Astrocyte (in vitro differentiated cells and primary cell): ENCODE measurements at regions not wholly inside any gene's neighbourhood (a gene's known extent, or its start where the extent isn't known, plus 50 kb on each side); places are given as distances from the start of the nearest gene placed in this dataset.

Source experiments
- DNase-seq: peaks from one replicate; pipeline ENCODE4 v3.0.0-alpha.2; 2010; ENCODE audit warnings: low read depth
- FAIRE-seq: peaks from 2 replicates; lab custom pipeline; 2011; peaks lifted over from hg19 to GRCh38; lab: Jason Lieb, UNC
- H2AFZ ChIP-seq: 2 replicates; pipeline ENCODE4 v1.6.0; 2012; ENCODE audit warnings: low read depth, low read length, inconsistent platforms
- H3K27ac ChIP-seq: 2 replicates; pipeline ENCODE4 v1.5.1; 2011; ENCODE audit warnings: low read depth, low read length, inconsistent platforms
- H3K27me3 ChIP-seq: 2 replicates; pipeline ENCODE4 v1.6.0; 2011; ENCODE audit warnings: low read length, inconsistent platforms; ENCODE audit not compliant: insufficient read depth
- H3K36me3 ChIP-seq: 2 replicates; pipeline ENCODE4 v1.5.1; 2011; ENCODE audit warnings: low read length, inconsistent platforms; ENCODE audit not compliant: insufficient read depth
- H3K4me1 ChIP-seq: 2 replicates; pipeline ENCODE4 v1.5.1; 2011; ENCODE audit warnings: low read length, inconsistent platforms; ENCODE audit not compliant: insufficient read depth
- H3K4me2 ChIP-seq: 2 replicates; pipeline ENCODE4 v1.6.0; 2012; ENCODE audit warnings: low read length, inconsistent platforms
- H3K4me3 ChIP-seq: 2 replicates; pipeline ENCODE4 v1.5.1; 2011; ENCODE audit warnings: low read depth, mild to moderate bottlenecking, low read length, inconsistent platforms; ENCODE audit not compliant: insufficient read depth
- H3K79me2 ChIP-seq: 2 replicates; pipeline ENCODE4 v1.6.0; 2012; ENCODE audit warnings: mild to moderate bottlenecking, low read length, inconsistent platforms; ENCODE audit not compliant: insufficient read depth
- H3K9ac ChIP-seq: 2 replicates; pipeline ENCODE4 v1.6.0; 2012; ENCODE audit warnings: mild to moderate bottlenecking, low read length, inconsistent platforms
- H3K9me3 ChIP-seq: 2 replicates; pipeline ENCODE4 v1.5.1; 2012; ENCODE audit warnings: low read depth, mild to moderate bottlenecking, low read length, inconsistent platforms; ENCODE audit not compliant: insufficient read depth
- H4K20me1 ChIP-seq: 2 replicates; pipeline ENCODE4 v1.6.0; 2012; ENCODE audit warnings: low read length, inconsistent platforms; ENCODE audit not compliant: insufficient read depth
- H3K27ac Mint-ChIP-seq: one replicate; pipeline ENCODE4 v1.8.0; 2021; ENCODE audit warnings: mild to moderate bottlenecking, mixed read lengths; ENCODE audit not compliant: unreplicated experiment
- H3K27me3 Mint-ChIP-seq: one replicate; pipeline ENCODE4 v1.8.0; 2021; ENCODE audit warnings: low read depth, mixed read lengths; ENCODE audit not compliant: unreplicated experiment
- H3K36me3 Mint-ChIP-seq: one replicate; pipeline ENCODE4 v1.8.0; 2021; ENCODE audit warnings: low read depth, mixed read lengths; ENCODE audit not compliant: unreplicated experiment
- H3K4me1 Mint-ChIP-seq: one replicate; pipeline ENCODE4 v1.8.0; 2021; ENCODE audit warnings: low read depth, mixed read lengths; ENCODE audit not compliant: unreplicated experiment
- H3K4me3 Mint-ChIP-seq: one replicate; pipeline ENCODE4 v1.8.0; 2021; ENCODE audit warnings: mild to moderate bottlenecking, moderate library complexity, mixed read lengths; ENCODE audit not compliant: unreplicated experiment
- H3K9me3 Mint-ChIP-seq: one replicate; pipeline ENCODE4 v1.8.0; 2021; ENCODE audit warnings: mild to moderate bottlenecking, mixed read lengths; ENCODE audit not compliant: unreplicated experiment
- EZH2 ChIP-seq: IDR thresholded peaks from 2 replicates; pipeline ENCODE4 v1.6.1; 2012; ENCODE audit warnings: mild to moderate bottlenecking, low read length, inconsistent platforms; ENCODE audit not compliant: insufficient read depth
- TF ChIP-seq, protein P1 (sequence below): IDR thresholded peaks from 2 replicates; pipeline ENCODE4 v1.5.1; 2011; ENCODE audit warnings: low read depth, mild to moderate bottlenecking, inconsistent platforms, low read length, moderate library complexity; ENCODE audit not compliant: insufficient read depth

DNA sequence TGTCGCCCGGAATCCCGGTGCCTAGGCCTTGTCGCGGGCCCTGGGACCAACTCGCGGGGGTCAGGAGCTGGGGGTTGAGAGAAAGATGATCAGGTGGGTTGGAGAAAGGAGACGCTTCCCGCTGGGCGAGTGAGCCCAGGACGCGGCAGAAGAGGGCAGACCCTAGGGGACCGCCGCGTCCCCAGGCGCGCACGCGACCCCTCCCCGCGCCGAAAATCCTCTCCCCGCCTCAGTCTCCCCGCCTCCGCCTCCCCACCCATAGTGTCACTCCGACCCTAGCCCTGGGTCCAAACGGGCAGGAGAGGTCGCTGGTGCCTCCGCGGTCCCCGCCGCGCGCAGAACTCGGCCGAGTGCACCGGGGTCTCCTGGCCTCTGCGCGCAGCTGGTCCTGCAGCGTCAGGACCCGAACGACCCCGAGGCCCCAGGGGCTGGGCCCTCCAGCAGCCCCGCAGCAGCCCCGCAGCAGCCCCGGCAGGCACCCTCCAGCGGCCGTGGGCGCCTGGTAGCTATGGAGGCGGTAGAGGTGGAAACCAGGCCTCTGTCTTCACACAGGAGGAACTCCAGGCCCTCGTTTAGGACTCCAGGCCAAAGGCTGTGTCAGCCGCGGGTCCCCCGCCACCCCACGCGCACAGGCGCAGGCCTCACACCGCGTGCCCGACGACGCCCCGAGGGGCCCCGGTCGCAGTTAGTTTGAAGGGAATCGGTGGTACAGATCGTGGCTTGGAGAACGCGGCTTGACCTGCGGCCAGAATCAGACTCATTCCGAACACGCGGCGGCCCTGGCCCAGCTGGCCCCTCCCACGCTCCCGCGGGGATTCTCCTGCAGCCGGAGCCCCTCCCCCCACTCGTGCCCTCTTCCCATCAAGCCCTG is 60.1 kb upstream of the EIF5 start:
- Histone ChIP-seq H3K27ac (no peak overlapping the region), H3K4me1 (no peaks in the 10 kb centered on the region), H3K9me3 (peaks cover 5% of the 10 kb centered on the region), H3K9ac (no peak overlapping the region), H3K27me3 (peaks cover 61% of the 10 kb centered on the region), H3K79me2 (no peaks in the 10 kb centered on the region), H3K4me2 (peak overlapping the region; percentile 44), H4K20me1 (no peaks in the 10 kb centered on the region), H3K4me3 (peak overlapping the region; percentile 5), H3K36me3 (no peaks in the 10 kb centered on the region), H2AFZ (no peak overlapping the region)
- no peak for FAIRE-seq
- H3K9me3 Mint-ChIP-seq = no peaks in the 10 kb centered on the region
- no peaks in the 10 kb centered on the region for H3K36me3 Mint-ChIP-seq
- H3K27ac Mint-ChIP-seq = no peak overlapping the region
- H3K4me1 Mint-ChIP-seq = no peaks in the 10 kb centered on the region
- peak; percentile 42 for TF ChIP-seq EZH2
- TF ChIP-seq, protein P1, sequence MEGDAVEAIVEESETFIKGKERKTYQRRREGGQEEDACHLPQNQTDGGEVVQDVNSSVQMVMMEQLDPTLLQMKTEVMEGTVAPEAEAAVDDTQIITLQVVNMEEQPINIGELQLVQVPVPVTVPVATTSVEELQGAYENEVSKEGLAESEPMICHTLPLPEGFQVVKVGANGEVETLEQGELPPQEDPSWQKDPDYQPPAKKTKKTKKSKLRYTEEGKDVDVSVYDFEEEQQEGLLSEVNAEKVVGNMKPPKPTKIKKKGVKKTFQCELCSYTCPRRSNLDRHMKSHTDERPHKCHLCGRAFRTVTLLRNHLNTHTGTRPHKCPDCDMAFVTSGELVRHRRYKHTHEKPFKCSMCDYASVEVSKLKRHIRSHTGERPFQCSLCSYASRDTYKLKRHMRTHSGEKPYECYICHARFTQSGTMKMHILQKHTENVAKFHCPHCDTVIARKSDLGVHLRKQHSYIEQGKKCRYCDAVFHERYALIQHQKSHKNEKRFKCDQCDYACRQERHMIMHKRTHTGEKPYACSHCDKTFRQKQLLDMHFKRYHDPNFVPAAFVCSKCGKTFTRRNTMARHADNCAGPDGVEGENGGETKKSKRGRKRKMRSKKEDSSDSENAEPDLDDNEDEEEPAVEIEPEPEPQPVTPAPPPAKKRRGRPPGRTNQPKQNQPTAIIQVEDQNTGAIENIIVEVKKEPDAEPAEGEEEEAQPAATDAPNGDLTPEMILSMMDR = no peak
- no peak for DNase-seq
- no peak overlapping the region for H3K4me3 Mint-ChIP-seq
- peaks cover 36% of the 10 kb centered on the region for H3K27me3 Mint-ChIP-seq

DNA sequence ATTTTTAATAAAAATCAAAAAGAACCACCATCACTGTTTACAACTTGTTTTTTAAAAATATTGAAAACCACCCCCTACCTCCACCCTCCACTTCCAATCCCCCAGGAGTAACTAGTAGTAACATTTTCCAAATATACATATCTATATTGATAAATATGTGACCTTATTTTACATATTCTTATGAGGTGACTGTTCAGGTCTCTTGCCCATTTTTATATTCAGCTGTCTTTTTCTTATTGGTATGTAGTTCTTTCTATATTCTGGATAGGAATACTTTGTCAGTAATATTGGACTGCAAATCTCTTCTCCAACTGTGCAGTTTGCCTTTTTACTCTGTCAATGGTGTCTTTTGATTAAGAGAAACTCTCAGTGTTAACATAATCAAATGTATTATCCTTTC is 59.0 kb upstream of the EIF5 start:
- Histone ChIP-seq H3K27ac (no peak overlapping the region), H3K4me3 (no peak overlapping the region), H3K4me1 (no peaks in the 10 kb centered on the region), H3K27me3 (peaks cover 67% of the 10 kb centered on the region), H3K9me3 (peaks cover 5% of the 10 kb centered on the region), H3K79me2 (no peaks in the 10 kb centered on the region), H3K9ac (no peak overlapping the region), H4K20me1 (no peaks in the 10 kb centered on the region), H3K36me3 (no peaks in the 10 kb centered on the region), H2AFZ (no peak overlapping the region), H3K4me2 (no peak overlapping the region)
- no peak overlapping the region for H3K27ac Mint-ChIP-seq
- no peak overlapping the region for H3K4me3 Mint-ChIP-seq
- no peaks in the 10 kb centered on the region for H3K4me1 Mint-ChIP-seq
- H3K36me3 Mint-ChIP-seq = no peaks in the 10 kb centered on the region
- no peaks in the 10 kb centered on the region for H3K9me3 Mint-ChIP-seq
- FAIRE-seq (no peak), DNase-seq (no peak)
- peaks cover 36% of the 10 kb centered on the region for H3K27me3 Mint-ChIP-seq
- TF ChIP-seq, protein P1 = no peak
- no peak for TF ChIP-seq EZH2

DNA sequence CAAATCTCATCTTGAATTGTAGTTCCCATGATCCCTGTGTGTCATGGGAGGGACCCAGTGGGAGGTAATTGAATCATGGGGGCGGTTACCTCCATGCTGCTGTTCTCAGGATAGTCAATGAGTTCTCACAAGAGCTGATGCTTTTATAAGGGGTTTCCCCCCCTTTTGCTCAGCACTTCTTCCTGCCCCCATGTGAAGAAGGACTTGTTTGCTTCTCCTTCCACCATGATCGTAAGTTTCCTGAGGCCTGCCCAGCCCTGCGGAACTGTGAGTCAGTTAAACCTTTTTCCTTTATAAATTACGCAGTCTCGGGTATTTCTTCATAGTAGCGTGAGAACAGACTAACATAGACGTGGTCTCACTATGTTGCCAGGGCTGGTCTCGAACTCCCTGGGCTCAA is 56.1 kb upstream of the EIF5 start:
- Histone ChIP-seq H2AFZ (no peak overlapping the region), H3K4me1 (no peaks in the 10 kb centered on the region), H3K27me3 (peaks cover 67% of the 10 kb centered on the region), H3K4me3 (no peak overlapping the region), H3K9ac (no peak overlapping the region), H3K79me2 (no peaks in the 10 kb centered on the region), H3K36me3 (no peaks in the 10 kb centered on the region), H3K27ac (no peak overlapping the region), H3K9me3 (peaks cover 5% of the 10 kb centered on the region), H3K4me2 (no peak overlapping the region), H4K20me1 (no peaks in the 10 kb centered on the region)
- Mint-ChIP-seq H3K9me3 (no peaks in the 10 kb centered on the region), H3K36me3 (no peaks in the 10 kb centered on the region), H3K27me3 (peaks cover 35% of the 10 kb centered on the region), H3K4me3 (no peak overlapping the region), H3K27ac (no peak overlapping the region), H3K4me1 (no peaks in the 10 kb centered on the region)
- no peak for DNase-seq
- TF ChIP-seq, protein P1 = no peak
- no peak for TF ChIP-seq EZH2
- FAIRE-seq = no peak
